ENCODE measurements at regions not wholly inside any gene's neighbourhood (a gene's known extent, or its start where the extent isn't known, plus 50 kb on each side); places are given as distances from the start of the nearest gene placed in this dataset.

- DNase-seq (ENCODE audit: low spot score), result no peak
- in situ Hi-C loops (cut with HindIII; ENCODE audit: low sequenced_read_pairs), result no loop called here
These were observed 149.5 kb downstream of the PPP1R2C start for GRCh38 chrX:42628471-42628870.

- DNase-seq (ENCODE audit: low spot score), result no peak
- in situ Hi-C loops (cut with HindIII; ENCODE audit: low sequenced_read_pairs), result no loop called here
These were observed 150.1 kb downstream of the PPP1R2C start for GRCh38 chrX:42627891-42628290.

GRCh38 chrX:42624524-42624923 is 153.4 kb downstream of the PPP1R2C start:
- in situ Hi-C loops (cut with HindIII; ENCODE audit: low sequenced_read_pairs), result no loop called here
- DNase-seq (ENCODE audit: low spot score), result no peak

- in situ Hi-C loops (cut with HindIII; ENCODE audit: low sequenced_read_pairs), result no loop called here
- no peak for DNase-seq (ENCODE audit: low spot score)
These were observed 158.9 kb downstream of the PPP1R2C start for GRCh38 chrX:42619068-42619467.

GRCh38 chrX:42616981-42617380 is 161.0 kb downstream of the PPP1R2C start:
- in situ Hi-C loops (cut with HindIII; ENCODE audit: low sequenced_read_pairs), result no loop called here
- DNase-seq (ENCODE audit: low spot score), result no peak

GRCh38 chrX:42615161-42615563 is 162.8 kb downstream of the PPP1R2C start:
- in situ Hi-C loops (cut with HindIII; ENCODE audit: low sequenced_read_pairs), result no loop called here
- DNase-seq (ENCODE audit: low spot score), result no peak

GRCh38 chrX:42606591-42606990 is 171.4 kb downstream of the PPP1R2C start:
- no peak for DNase-seq (ENCODE audit: low spot score)
- in situ Hi-C loops (cut with HindIII; ENCODE audit: low sequenced_read_pairs), result no loop called here

GRCh38 chrX:42604302-42604701 is 173.7 kb downstream of the PPP1R2C start:
- no peak for DNase-seq (ENCODE audit: low spot score)
- in situ Hi-C loops (cut with HindIII; ENCODE audit: low sequenced_read_pairs), result no loop called here

- DNase-seq (ENCODE audit: low spot score), result no peak
- in situ Hi-C loops (cut with HindIII; ENCODE audit: low sequenced_read_pairs), result no loop called here
These were observed 174.9 kb downstream of the PPP1R2C start for GRCh38 chrX:42603016-42603415.

GRCh38 chrX:42602566-42602965 is 175.4 kb downstream of the PPP1R2C start:
- no peak for DNase-seq (ENCODE audit: low spot score)
- in situ Hi-C loops (cut with HindIII; ENCODE audit: low sequenced_read_pairs), result no loop called here

GRCh38 chrX:42602136-42602535 is 175.8 kb downstream of the PPP1R2C start:
- DNase-seq (ENCODE audit: low spot score), result no peak
- in situ Hi-C loops (cut with HindIII; ENCODE audit: low sequenced_read_pairs), result no loop called here

- DNase-seq (ENCODE audit: low spot score), result no peak
- in situ Hi-C loops (cut with HindIII; ENCODE audit: low sequenced_read_pairs), result no loop called here
These were observed 180.5 kb downstream of the PPP1R2C start for GRCh38 chrX:42597481-42597880.

GRCh38 chrX:42585842-42586621 is 191.9 kb downstream of the PPP1R2C start:
- DNase-seq (ENCODE audit: low spot score), result no peak
- in situ Hi-C loops (cut with HindIII; ENCODE audit: low sequenced_read_pairs), result no loop called here

- in situ Hi-C loops (cut with HindIII; ENCODE audit: low sequenced_read_pairs), result no loop called here
- no peak for DNase-seq (ENCODE audit: low spot score)
These were observed 200.0 kb downstream of the PPP1R2C start for GRCh38 chrX:42577936-42578470.

GRCh38 chrX:42567268-42567667 is 210.7 kb downstream of the PPP1R2C start:
- in situ Hi-C loops (cut with HindIII; ENCODE audit: low sequenced_read_pairs), result no loop called here
- no peak for DNase-seq (ENCODE audit: low spot score)

GRCh38 chrX:42565739-42566138 is 212.2 kb downstream of the PPP1R2C start:
- in situ Hi-C loops (cut with HindIII; ENCODE audit: low sequenced_read_pairs), result no loop called here
- DNase-seq (ENCODE audit: low spot score), result no peak

GRCh38 chrX:42546800-42547199 is 231.2 kb downstream of the PPP1R2C start:
- in situ Hi-C loops (cut with HindIII; ENCODE audit: low sequenced_read_pairs), result no loop called here
- no peak for DNase-seq (ENCODE audit: low spot score)

GRCh38 chrX:42544883-42545282 is 233.1 kb downstream of the PPP1R2C start:
- DNase-seq (ENCODE audit: low spot score), result no peak
- in situ Hi-C loops (cut with HindIII; ENCODE audit: low sequenced_read_pairs), result no loop called here

- in situ Hi-C loops (cut with HindIII; ENCODE audit: low sequenced_read_pairs), result no loop called here
- DNase-seq (ENCODE audit: low spot score), result no peak
These were observed 236.4 kb downstream of the PPP1R2C start for GRCh38 chrX:42541554-42541953.

GRCh38 chrX:42540146-42540545 is 237.8 kb downstream of the PPP1R2C start:
- DNase-seq (ENCODE audit: low spot score), result no peak
- in situ Hi-C loops (cut with HindIII; ENCODE audit: low sequenced_read_pairs), result no loop called here

GRCh38 chrX:42538405-42538804 is 239.6 kb downstream of the PPP1R2C start:
- DNase-seq (ENCODE audit: low spot score), result no peak
- in situ Hi-C loops (cut with HindIII; ENCODE audit: low sequenced_read_pairs), result no loop called here
